Lower leg skin (tissue), 4 donors: ENCODE measurements at regions not wholly inside any gene's neighbourhood (a gene's known extent, or its start where the extent isn't known, plus 50 kb on each side); places are given as distances from the start of the nearest gene placed in this dataset.

Experiments
- DNase-seq, 2 donors: peaks; one replicate each; pipeline ENCODE4 v3.0.0-alpha.2; 2019; ENCODE audit warnings: low spot score in 2 of 2
- H3K4me3 ChIP-seq: fragments of 200-600 bp; sonication (generic); 2 replicates; pipeline ENCODE4 v1.5.1; 2017; ENCODE audit warnings: mild to moderate bottlenecking, low read depth; ENCODE audit not compliant: poor library complexity, severe bottlenecking
- CTCF ChIP-seq, 3 donors: fragments of 450-650 bp; IDR thresholded peaks; one replicate each; pipeline ENCODE4 v1.5.1; 2016; ENCODE audit warnings: antibody characterized with exemption in 3 of 3, mild to moderate bottlenecking in 3 of 3, moderate library complexity in 2 of 3
- POLR2A ChIP-seq, 2 donors: fragments of 450-650 bp; IDR thresholded peaks; one replicate each; pipeline ENCODE4 v1.6.1; 2016 to 2017; ENCODE audit warnings: antibody characterized with exemption in 2 of 2, mild to moderate bottlenecking in 1 of 2, moderate library complexity in 1 of 2
- WGBS, 2 donors: methylation state at CpG; one replicate each; pipeline ENCODE4 v1.1.5; 2018; 5-methylcytosine and 5-hydroxymethylcytosine counted together
- intact Hi-C: fragments of 100-400 bp; cut with DNase I; formaldehyde crosslinking; loops from one replicate; pipeline ENCODE4 v1.15.0; 2023; ENCODE audit warnings: low total_unique reads

- no peak overlapping the region for H3K4me3 ChIP-seq
- no peak for TF ChIP-seq CTCF (IDR thresholded peaks at IDR 0.05)
- no peak for TF ChIP-seq POLR2A (IDR thresholded peaks at IDR 0.05)
- DNase-seq, result no peak
- intact Hi-C loops, result no loop called here
- 82 to 91% methylated on average over 2 of the region's 2 CpGs for WGBS, 2 donors
Observed at GRCh38 chr1:223445402-223445801, 52.2 kb downstream of the CCDC185 start.

- no peak overlapping the region for H3K4me3 ChIP-seq
- WGBS, 2 donors, result 91 to 96% methylated on average over 4 of the region's 4 CpGs
- intact Hi-C loops, result no loop called here
- no peak for DNase-seq
- TF ChIP-seq CTCF (IDR thresholded peaks at IDR 0.05) (no peak), POLR2A (IDR thresholded peaks at IDR 0.05) (no peak)
Observed at GRCh38 chr1:223453902-223454301, 60.7 kb downstream of the CCDC185 start.

- no peak overlapping the region for H3K4me3 ChIP-seq
- no peak for DNase-seq
- TF ChIP-seq CTCF (IDR thresholded peaks at IDR 0.05) (no peak), POLR2A (IDR thresholded peaks at IDR 0.05) (no peak)
- 62 to 65% methylated on average over 2 of the region's 2 CpGs for WGBS, 2 donors
- intact Hi-C loops, result no loop called here
Observed at GRCh38 chr1:223454959-223455358, 61.7 kb downstream of the CCDC185 start.

- TF ChIP-seq CTCF (IDR thresholded peaks at IDR 0.05) (no peak), POLR2A (IDR thresholded peaks at IDR 0.05) (no peak)
- WGBS, 2 donors, result 25 to 61% methylated on average over 1 of the region's 1 CpG
- no peak overlapping the region for H3K4me3 ChIP-seq
- intact Hi-C loops, result no loop called here
- no peak for DNase-seq
Observed at GRCh38 chr1:223455470-223455869, 62.3 kb downstream of the CCDC185 start.

GRCh38 chr1:223456747-223457146, 63.5 kb downstream of the CCDC185 start:
- 82 to 84% methylated on average over 4 of the region's 4 CpGs for WGBS, 2 donors
- TF ChIP-seq POLR2A (IDR thresholded peaks at IDR 0.05), result no peak
- TF ChIP-seq CTCF (IDR thresholded peaks at IDR 0.05), result no peak
- intact Hi-C loops, result no loop called here
- no peak for DNase-seq
- no peak overlapping the region for H3K4me3 ChIP-seq

- TF ChIP-seq POLR2A (IDR thresholded peaks at IDR 0.05) (no peak), CTCF (IDR thresholded peaks at IDR 0.05) (no peak)
- intact Hi-C loops, result no loop called here
- DNase-seq, result no peak
- no peak overlapping the region for H3K4me3 ChIP-seq
- WGBS, 2 donors, result 62 to 74% methylated on average over 4 of the region's 4 CpGs
Observed at GRCh38 chr1:223460566-223461189, 67.5 kb downstream of the CCDC185 start.
